SK-N-SH (cell line): ENCODE measurements at regions not wholly inside any gene's neighbourhood (a gene's known extent, or its start where the extent isn't known, plus 50 kb on each side); places are given as distances from the start of the nearest gene placed in this dataset.
A peak's percentile ranks its signal among the peaks of the same experiment; 100 is the strongest.

Experiments
- CTCF ChIA-PET: fragments of 300-600, 350-600 bp; formaldehyde crosslinking; extraction: SDS; loops from one replicate; lab custom pipeline; 2021; lab: Yijun Ruan, JAX
- POLR2A ChIA-PET: fragments of 350-600 bp; sonication (Branson Sonifier 250); formaldehyde crosslinking; extraction: SDS; loops from one replicate; lab custom pipeline; 2020; ENCODE audit warnings: antibody characterized with exemption, inconsistent platforms; lab: Yijun Ruan, JAX
- DNase-seq: peaks from one replicate; pipeline ENCODE4 v3.0.0; 2012
- H2AFZ ChIP-seq: fragments of 200-600 bp; sonication (generic); 2 replicates; pipeline ENCODE4 v1.8.1; 2016; ENCODE audit warnings: antibody characterized with exemption, mild to moderate bottlenecking, low read depth
- H3F3A ChIP-seq: fragments of 200-600 bp; sonication (generic); replicated peaks from 2 replicates; pipeline ENCODE3; 2016; ENCODE audit warnings: antibody characterized with exemption, mild to moderate bottlenecking; ENCODE audit not compliant: insufficient read depth
- H3K27ac ChIP-seq, 2 experiments: fragments of 200-500 bp in 1 of 2; fragments of 200-600 bp in 1 of 2; sonication (Bioruptor generic) in 1 of 2; sonication (generic), shearing (Covaris generic) in 1 of 2; 2 replicates each; pipeline versions ENCODE4 v1.5.1 to v1.6.1; 2014 to 2016; ENCODE audit warnings: low read depth in 2 of 2, inconsistent platforms in 1 of 2, low read length in 1 of 2, mild to moderate bottlenecking in 1 of 2, mixed read lengths in 1 of 2
- H3K27me3 ChIP-seq: fragments of 200-600 bp; sonication (generic), shearing (Covaris generic); 2 replicates; pipeline ENCODE4 v1.6.1; 2016; ENCODE audit warnings: mixed run types; ENCODE audit not compliant: insufficient read depth
- H3K36me3 ChIP-seq, 2 experiments: fragments of 200-500 bp in 1 of 2; fragments of 200-600 bp in 1 of 2; sonication (Bioruptor generic) in 1 of 2; sonication (generic) in 1 of 2; replicated peaks in 1 of 2; 2 replicates each; pipeline versions ENCODE3 to v1.5.1; 2014 to 2016; ENCODE audit warnings: low read length in 1 of 2, mild to moderate bottlenecking in 1 of 2; ENCODE audit not compliant: insufficient read depth in 2 of 2, control insufficient read depth in 1 of 2
- H3K4me1 ChIP-seq, 2 experiments: fragments of 200-500 bp in 1 of 2; fragments of 200-600 bp in 1 of 2; sonication (Bioruptor generic) in 1 of 2; sonication (generic), shearing (Covaris generic) in 1 of 2; 2 replicates each; pipeline versions ENCODE4 v1.5.1 to v1.6.1; 2014 to 2016; ENCODE audit warnings: low read depth in 1 of 2, low read length in 1 of 2, mixed run types in 1 of 2; ENCODE audit not compliant: insufficient read depth in 2 of 2, control insufficient read depth in 1 of 2
- H3K4me2 ChIP-seq: fragments of 200-600 bp; sonication (generic), shearing (Covaris generic); 2 replicates; pipeline ENCODE4 v1.6.1; 2017; ENCODE audit warnings: mixed run types
- H3K4me3 ChIP-seq, 2 experiments: fragments of 200-500 bp in 1 of 2; fragments of 200-600 bp in 1 of 2; sonication (Bioruptor generic) in 1 of 2; sonication (generic), shearing (Covaris generic) in 1 of 2; 2 replicates each; pipeline versions ENCODE4 v1.5.1 to v1.8.1; 2014 to 2016; ENCODE audit warnings: low read depth in 2 of 2, inconsistent platforms in 1 of 2, low read length in 1 of 2, mild to moderate bottlenecking in 1 of 2, mixed read lengths in 1 of 2, moderate library complexity in 1 of 2
- H3K79me2 ChIP-seq: fragments of 200-600 bp; sonication (generic); 2 replicates; pipeline ENCODE4 v1.8.1; 2017; ENCODE audit warnings: mild to moderate bottlenecking; ENCODE audit not compliant: insufficient read depth
- H3K9ac ChIP-seq: fragments of 200-600 bp; sonication (generic); 2 replicates; pipeline ENCODE4 v1.6.1; 2017; ENCODE audit warnings: mixed run types
- H3K9me2 ChIP-seq: fragments of 200-600 bp; sonication (generic); 2 replicates; pipeline ENCODE4 v1.6.1; 2017; ENCODE audit warnings: mixed run types
- H3K9me3 ChIP-seq: fragments of 200-600 bp; sonication (generic); 2 replicates; pipeline ENCODE4 v1.6.1; 2017; ENCODE audit warnings: mixed run types, mild to moderate bottlenecking, moderate library complexity
- H4K20me1 ChIP-seq: fragments of 200-600 bp; sonication (generic); 2 replicates; pipeline ENCODE4 v1.6.1; 2017; ENCODE audit warnings: mild to moderate bottlenecking, mixed run types; ENCODE audit not compliant: insufficient read depth
- CHD2 ChIP-seq: fragments of 150-350 bp; IDR thresholded peaks from 2 replicates; pipeline ENCODE4 v1.6.1; 2018; ENCODE audit warnings: low read length; ENCODE audit not compliant: partially characterized antibody
- EP300 ChIP-seq, 2 experiments: IDR thresholded peaks; 2 replicates each; pipeline versions ENCODE4 v1.4.0 to v1.6.1; 2012; ENCODE audit warnings: borderline replicate concordance in 1 of 2, low read depth in 1 of 2, low read length in 1 of 2
- FOSL2 ChIP-seq: IDR thresholded peaks from 2 replicates; pipeline ENCODE4 v1.4.0; 2012; ENCODE audit warnings: low read depth, mild to moderate bottlenecking, moderate library complexity, borderline replicate concordance
- GATA2 ChIP-seq: sonication (generic); formaldehyde crosslinking; IDR thresholded peaks from 2 replicates; pipeline ENCODE4 v1.5.0; 2020; ENCODE audit warnings: mild to moderate bottlenecking, missing genetic modification reagents
- JUND ChIP-seq: IDR thresholded peaks from 2 replicates; pipeline ENCODE4 v1.4.0; 2012
- MXI1 ChIP-seq: IDR thresholded peaks from 2 replicates; pipeline ENCODE4 v1.6.1; 2012; ENCODE audit warnings: mild to moderate bottlenecking, low read depth, low read length, improper control_type of control experiment
- RCOR1 ChIP-seq: fragments of 150-350 bp; IDR thresholded peaks from 2 replicates; pipeline ENCODE4 v1.6.1; 2017; ENCODE audit warnings: antibody characterized with exemption, low read length
- RFX5 ChIP-seq: IDR thresholded peaks from 2 replicates; pipeline ENCODE4 v1.6.1; 2012; ENCODE audit warnings: mild to moderate bottlenecking, improper control_type of control experiment, low read length
- SIN3A ChIP-seq: IDR thresholded peaks from 2 replicates; pipeline ENCODE4 v1.6.1; 2012; ENCODE audit warnings: low read depth, mild to moderate bottlenecking, low read length, moderate library complexity, borderline replicate concordance
- TCF12 ChIP-seq: IDR thresholded peaks from 2 replicates; pipeline ENCODE4 v1.4.0; 2012
- WGBS: methylation state at CpG from one replicate; pipeline ENCODE4 v1.1.6; 2017; ENCODE audit warnings: low lambda C conversion rate; 5-methylcytosine and 5-hydroxymethylcytosine counted together
- TF ChIP-seq, protein P1 (sequence below): IDR thresholded peaks from 2 replicates; pipeline ENCODE4 v1.4.0; 2012; ENCODE audit warnings: low read depth
- TF ChIP-seq, protein P2 (sequence below): IDR thresholded peaks from 2 replicates; pipeline ENCODE4 v1.6.1; 2012; ENCODE audit warnings: mild to moderate bottlenecking, low read depth, low read length, moderate library complexity
- TF ChIP-seq, protein P3 (sequence below): IDR thresholded peaks from 2 replicates; pipeline ENCODE4; 2012
- TF ChIP-seq, protein P4 (sequence below): fragments of 150-350 bp; IDR thresholded peaks from 2 replicates; pipeline ENCODE4 v1.6.1; 2017; ENCODE audit warnings: antibody characterized with exemption, low read length, low read depth, borderline replicate concordance
- TF ChIP-seq, protein P5 (sequence below): IDR thresholded peaks from 2 replicates; pipeline ENCODE4 v1.4.0; 2012; ENCODE audit warnings: low read depth, borderline replicate concordance

GRCh38 chr5:175796536-175797499, 74.6 kb upstream of the CPLX2 start:
- no peak overlapping the region for H3K9ac ChIP-seq
- DNase-seq, result peak; percentile 80
- no peaks in the 10 kb centered on the region for H3K36me3 ChIP-seq
- H3K27ac ChIP-seq, result peak overlapping the region in 1 of 2 experiments; percentile 92; a peak in 2 of 4 replicates
- 0 out of 2 replicates have a peak, but pooled peaks cover 4% of the 10 kb centered on the region for H4K20me1 ChIP-seq
- POLR2A ChIA-PET, result interaction anchor here (0.8 to 3.0 kb wide), 14 partner anchors 9 to 93 kb away, joined by 3 to 21 read pairs (median 3); partner anchors contain the start of gene CPLX2
- no peaks in the 10 kb centered on the region for H3K9me2 ChIP-seq
- peaks cover 2% of the 10 kb centered on the region for H3F3A ChIP-seq
- peak overlapping the region; percentile 88 for H3K4me2 ChIP-seq
- peaks cover 6% of the 10 kb centered on the region; the same call in 1 of the 2 replicates for H3K27me3 ChIP-seq
- peaks cover 0 to 27% of the 10 kb centered on the region in 2 experiments; a peak in 2 of 4 replicates for H3K4me1 ChIP-seq
- TF ChIP-seq SIN3A, result peak; percentile 92
- TF ChIP-seq RCOR1, result peak; percentile 33; the same call in 1 of the 2 replicates
- TF ChIP-seq, protein P1, sequence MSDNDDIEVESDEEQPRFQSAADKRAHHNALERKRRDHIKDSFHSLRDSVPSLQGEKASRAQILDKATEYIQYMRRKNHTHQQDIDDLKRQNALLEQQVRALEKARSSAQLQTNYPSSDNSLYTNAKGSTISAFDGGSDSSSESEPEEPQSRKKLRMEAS, result peak; percentile 72; the same call in 1 of the 2 replicates
- TF ChIP-seq, protein P2, sequence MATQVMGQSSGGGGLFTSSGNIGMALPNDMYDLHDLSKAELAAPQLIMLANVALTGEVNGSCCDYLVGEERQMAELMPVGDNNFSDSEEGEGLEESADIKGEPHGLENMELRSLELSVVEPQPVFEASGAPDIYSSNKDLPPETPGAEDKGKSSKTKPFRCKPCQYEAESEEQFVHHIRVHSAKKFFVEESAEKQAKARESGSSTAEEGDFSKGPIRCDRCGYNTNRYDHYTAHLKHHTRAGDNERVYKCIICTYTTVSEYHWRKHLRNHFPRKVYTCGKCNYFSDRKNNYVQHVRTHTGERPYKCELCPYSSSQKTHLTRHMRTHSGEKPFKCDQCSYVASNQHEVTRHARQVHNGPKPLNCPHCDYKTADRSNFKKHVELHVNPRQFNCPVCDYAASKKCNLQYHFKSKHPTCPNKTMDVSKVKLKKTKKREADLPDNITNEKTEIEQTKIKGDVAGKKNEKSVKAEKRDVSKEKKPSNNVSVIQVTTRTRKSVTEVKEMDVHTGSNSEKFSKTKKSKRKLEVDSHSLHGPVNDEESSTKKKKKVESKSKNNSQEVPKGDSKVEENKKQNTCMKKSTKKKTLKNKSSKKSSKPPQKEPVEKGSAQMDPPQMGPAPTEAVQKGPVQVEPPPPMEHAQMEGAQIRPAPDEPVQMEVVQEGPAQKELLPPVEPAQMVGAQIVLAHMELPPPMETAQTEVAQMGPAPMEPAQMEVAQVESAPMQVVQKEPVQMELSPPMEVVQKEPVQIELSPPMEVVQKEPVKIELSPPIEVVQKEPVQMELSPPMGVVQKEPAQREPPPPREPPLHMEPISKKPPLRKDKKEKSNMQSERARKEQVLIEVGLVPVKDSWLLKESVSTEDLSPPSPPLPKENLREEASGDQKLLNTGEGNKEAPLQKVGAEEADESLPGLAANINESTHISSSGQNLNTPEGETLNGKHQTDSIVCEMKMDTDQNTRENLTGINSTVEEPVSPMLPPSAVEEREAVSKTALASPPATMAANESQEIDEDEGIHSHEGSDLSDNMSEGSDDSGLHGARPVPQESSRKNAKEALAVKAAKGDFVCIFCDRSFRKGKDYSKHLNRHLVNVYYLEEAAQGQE, result peak; percentile 99
- TF ChIP-seq, protein P3, sequence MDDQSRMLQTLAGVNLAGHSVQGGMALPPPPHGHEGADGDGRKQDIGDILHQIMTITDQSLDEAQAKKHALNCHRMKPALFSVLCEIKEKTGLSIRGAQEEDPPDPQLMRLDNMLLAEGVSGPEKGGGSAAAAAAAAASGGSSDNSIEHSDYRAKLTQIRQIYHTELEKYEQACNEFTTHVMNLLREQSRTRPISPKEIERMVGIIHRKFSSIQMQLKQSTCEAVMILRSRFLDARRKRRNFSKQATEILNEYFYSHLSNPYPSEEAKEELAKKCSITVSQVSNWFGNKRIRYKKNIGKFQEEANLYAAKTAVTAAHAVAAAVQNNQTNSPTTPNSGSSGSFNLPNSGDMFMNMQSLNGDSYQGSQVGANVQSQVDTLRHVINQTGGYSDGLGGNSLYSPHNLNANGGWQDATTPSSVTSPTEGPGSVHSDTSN, result no peak
- H2AFZ ChIP-seq, result no peak overlapping the region
- CTCF ChIA-PET, result interaction anchor here (0.8 to 6.8 kb wide), 14 partner anchors 16 to 263 kb away, joined by 3 to 47 read pairs (median 4); partner anchors contain the start of gene CPLX2
- no peaks in the 10 kb centered on the region for H3K79me2 ChIP-seq
- WGBS, result 9% methylated on average over 33 of the region's 108 CpGs
- H3K4me3 ChIP-seq, result peak overlapping the region; percentile 47 to 57
- no peaks in the 10 kb centered on the region for H3K9me3 ChIP-seq

- Histone ChIP-seq H2AFZ (no peak overlapping the region), H3K4me3 (peak overlapping the region; percentile 47 to 57; a peak in 3 of 4 replicates), H3K36me3 (no peaks in the 10 kb centered on the region), H3K9me2 (no peaks in the 10 kb centered on the region), H3K4me2 (peak overlapping the region; percentile 88), H3F3A (peaks cover 2% of the 10 kb centered on the region), H3K9ac (no peak overlapping the region), H4K20me1 (0 out of 2 replicates have a peak, but pooled peaks cover 4% of the 10 kb centered on the region), H3K4me1 (peaks cover 0 to 27% of the 10 kb centered on the region in 2 experiments; a peak in 2 of 4 replicates), H3K79me2 (no peaks in the 10 kb centered on the region), H3K27ac (peak overlapping the region in 1 of 2 experiments; percentile 92; a peak in 2 of 4 replicates), H3K27me3 (peaks cover 6% of the 10 kb centered on the region; the same call in 1 of the 2 replicates), H3K9me3 (no peaks in the 10 kb centered on the region)
- ChIA-PET POLR2A (interaction anchor here (0.9 to 3.0 kb wide), 8 partner anchors 8 to 92 kb away, joined by 3 to 21 read pairs (median 8); partner anchors contain the start of gene CPLX2), CTCF (interaction anchor here (0.7 to 6.8 kb wide), 13 partner anchors 16 to 264 kb away, joined by 3 to 47 read pairs (median 4); partner anchors contain the start of gene CPLX2)
- 0% methylated on average over 13 of the region's 27 CpGs for WGBS
- DNase-seq, result peak; percentile 78
- TF ChIP-seq, protein P4, sequence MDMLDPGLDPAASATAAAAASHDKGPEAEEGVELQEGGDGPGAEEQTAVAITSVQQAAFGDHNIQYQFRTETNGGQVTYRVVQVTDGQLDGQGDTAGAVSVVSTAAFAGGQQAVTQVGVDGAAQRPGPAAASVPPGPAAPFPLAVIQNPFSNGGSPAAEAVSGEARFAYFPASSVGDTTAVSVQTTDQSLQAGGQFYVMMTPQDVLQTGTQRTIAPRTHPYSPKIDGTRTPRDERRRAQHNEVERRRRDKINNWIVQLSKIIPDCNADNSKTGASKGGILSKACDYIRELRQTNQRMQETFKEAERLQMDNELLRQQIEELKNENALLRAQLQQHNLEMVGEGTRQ, result no peak
- no peak for TF ChIP-seq FOSL2
- peak in 1 of 2 experiments; percentile 15; a peak in 1 of 4 replicates for TF ChIP-seq EP300 (IDR thresholded peaks at IDR 0.05; ENCODE audit: borderline replicate concordance in 1 of 2, low read depth in 1 of 2, low read length in 1 of 2)
- TF ChIP-seq, protein P1, result no peak
- TF ChIP-seq, protein P5, sequence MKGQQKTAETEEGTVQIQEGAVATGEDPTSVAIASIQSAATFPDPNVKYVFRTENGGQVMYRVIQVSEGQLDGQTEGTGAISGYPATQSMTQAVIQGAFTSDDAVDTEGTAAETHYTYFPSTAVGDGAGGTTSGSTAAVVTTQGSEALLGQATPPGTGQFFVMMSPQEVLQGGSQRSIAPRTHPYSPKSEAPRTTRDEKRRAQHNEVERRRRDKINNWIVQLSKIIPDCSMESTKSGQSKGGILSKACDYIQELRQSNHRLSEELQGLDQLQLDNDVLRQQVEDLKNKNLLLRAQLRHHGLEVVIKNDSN, result peak; percentile 77
- peak; percentile 9 for TF ChIP-seq CHD2
- no peak for TF ChIP-seq RFX5
- TF ChIP-seq GATA2 (CRISPR knock-in tag), result peak; percentile 26; the same call in 1 of the 2 replicates
- 0 out of 2 replicates have a peak, but pooled peaks have one; percentile 32 for TF ChIP-seq RCOR1
- TF ChIP-seq JUND, result no peak
- TF ChIP-seq MXI1, result 0 out of 2 replicates have a peak, but pooled peaks have one; percentile 22
- TF ChIP-seq TCF12, result no peak
These were observed 73.8 kb upstream of the CPLX2 start for GRCh38 chr5:175797521-175798038.
